HG02571 (cell line): ENCODE measurements at regions not wholly inside any gene's neighbourhood (a gene's known extent, or its start where the extent isn't known, plus 50 kb on each side); places are given as distances from the start of the nearest gene placed in this dataset.

ENCODE experiments used
- ATAC-seq: cut with Tn5 transposase; IDR thresholded peaks from one replicate; pipeline ENCODE4 v1.9.1; 2021; ENCODE audit warnings: mild to moderate bottlenecking, moderate library complexity; ENCODE audit not compliant: unreplicated experiment

DNA sequence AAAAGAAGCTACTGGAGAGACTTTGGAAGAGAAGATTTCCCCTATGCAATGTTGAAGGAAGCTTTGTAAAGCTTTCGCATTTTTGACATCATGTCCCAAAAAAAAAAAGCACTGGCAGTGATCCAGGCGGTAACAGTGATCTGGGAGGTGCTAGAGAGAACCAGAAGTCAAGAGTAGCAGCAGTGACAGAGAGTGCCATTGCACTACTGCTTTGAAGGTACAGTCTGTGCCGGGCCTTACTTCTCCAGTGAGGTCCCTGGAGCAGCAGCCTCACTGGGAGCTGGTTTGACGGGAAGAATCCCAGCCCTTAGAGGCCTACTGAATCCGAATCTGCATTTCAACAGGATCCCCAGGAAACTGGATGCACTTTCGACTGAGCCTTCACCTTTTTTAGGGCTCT, 50.9 kb upstream of the ATL2 start:
- no peak for ATAC-seq

GRCh38 chr2:38427054-38427453, 50.0 kb upstream of the ATL2 start:
- ATAC-seq: no peak
